ENCODE measurements at regions not wholly inside any gene's neighbourhood (a gene's known extent, or its start where the extent isn't known, plus 50 kb on each side); places are given as distances from the start of the nearest gene placed in this dataset.
"Not testable (repeated sequence)": the region's sequence is repeated elsewhere in the genome, so short reads cannot be mapped to it uniquely, and the experiment has no call there.

- DNase-seq = no peak
Observed at GRCh38 chr6:16947375-16948015, 154.4 kb upstream of the STMND1 start.

- no peak for DNase-seq
Observed at GRCh38 chr6:16944596-16944995, 157.3 kb upstream of the STMND1 start.

GRCh38 chr6:16939839-16940238 lies 162.0 kb upstream of the STMND1 start:
- no peak for DNase-seq

- no peak for DNase-seq
Observed at GRCh38 chr6:16939351-16939750, 162.5 kb upstream of the STMND1 start.

- DNase-seq = no peak
Observed at GRCh38 chr6:16936893-16937292, 165.0 kb upstream of the STMND1 start.

- no peak for DNase-seq
Observed at GRCh38 chr6:16933961-16934360, 167.9 kb upstream of the STMND1 start.

GRCh38 chr6:16933532-16933931 lies 168.3 kb upstream of the STMND1 start:
- DNase-seq = no peak

- DNase-seq = no peak
Observed at GRCh38 chr6:16932920-16933319, 168.9 kb upstream of the STMND1 start.

- not testable (repeated sequence) for DNase-seq
Observed at GRCh38 chr6:16931079-16931478, 169.8 kb upstream of the ATXN1 start.

GRCh38 chr6:16930432-16930831 lies 169.2 kb upstream of the ATXN1 start:
- no peak for DNase-seq

GRCh38 chr6:16929809-16930208 lies 168.5 kb upstream of the ATXN1 start:
- DNase-seq = no peak

- no peak for DNase-seq
Observed at GRCh38 chr6:16928387-16928786, 167.1 kb upstream of the ATXN1 start.

- no peak for DNase-seq
Observed at GRCh38 chr6:16927205-16927604, 165.9 kb upstream of the ATXN1 start.

- no peak for DNase-seq
Observed at GRCh38 chr6:16925461-16925860, 164.2 kb upstream of the ATXN1 start.

GRCh38 chr6:16922282-16922681 lies 161.0 kb upstream of the ATXN1 start:
- DNase-seq = no peak

GRCh38 chr6:16921399-16922110 lies 160.3 kb upstream of the ATXN1 start:
- no peak for DNase-seq

GRCh38 chr6:16918586-16918985 lies 157.3 kb upstream of the ATXN1 start:
- no peak for DNase-seq

- DNase-seq = no peak
Observed at GRCh38 chr6:16914184-16914583, 152.9 kb upstream of the ATXN1 start.

GRCh38 chr6:16912756-16913155 lies 151.5 kb upstream of the ATXN1 start:
- no peak for DNase-seq

- no peak for DNase-seq
Observed at GRCh38 chr6:16911088-16911487, 149.8 kb upstream of the ATXN1 start.

GRCh38 chr6:16909658-16910360 lies 148.5 kb upstream of the ATXN1 start:
- no peak for DNase-seq

- DNase-seq = no peak
Observed at GRCh38 chr6:16907991-16908390, 146.7 kb upstream of the ATXN1 start.

- DNase-seq = no peak
Observed at GRCh38 chr6:16904957-16905356, 143.7 kb upstream of the ATXN1 start.

GRCh38 chr6:16903470-16903869 lies 142.2 kb upstream of the ATXN1 start:
- no peak for DNase-seq
